ENCODE measurements at regions not wholly inside any gene's neighbourhood (a gene's known extent, or its start where the extent isn't known, plus 50 kb on each side); places are given as distances from the start of the nearest gene placed in this dataset.

- peaks cover 0 to 7% of the 10 kb centered on the region in 2 donors for H3K4me1 ChIP-seq
- H3K27ac ChIP-seq, result peak overlapping the region; percentile 34 to 67
- no peaks in the 10 kb centered on the region for H3K9me3 ChIP-seq
- no peaks in the 10 kb centered on the region for H3K27me3 ChIP-seq
- no peak for DNase-seq
- intact Hi-C loops (cut with DNase I; ENCODE audit: low total_unique reads), result no loop called here
- TF ChIP-seq CTCF (IDR thresholded peaks at IDR 0.05), result no peak
- no peak for TF ChIP-seq POLR2A (IDR thresholded peaks at IDR 0.05)
- H3K36me3 ChIP-seq, result no peaks in the 10 kb centered on the region
- H3K4me3 ChIP-seq, result no peak overlapping the region
Observed at GRCh38 chr11:100563541-100564280, 123.4 kb upstream of the ARHGAP42 start.

GRCh38 chr11:100573911-100574513 is 113.1 kb upstream of the ARHGAP42 start:
- Histone ChIP-seq H3K4me3 (no peak overlapping the region), H3K27me3 (no peaks in the 10 kb centered on the region), H3K27ac (no peak overlapping the region), H3K9me3 (no peaks in the 10 kb centered on the region), H3K4me1 (no peaks in the 10 kb centered on the region), H3K36me3 (no peaks in the 10 kb centered on the region)
- DNase-seq, result no peak
- intact Hi-C loops (cut with DNase I; ENCODE audit: low total_unique reads), result no loop called here
- TF ChIP-seq CTCF (IDR thresholded peaks at IDR 0.05) (no peak), POLR2A (IDR thresholded peaks at IDR 0.05) (no peak)

- H3K27me3 ChIP-seq, result no peaks in the 10 kb centered on the region
- DNase-seq, result no peak
- H3K27ac ChIP-seq, result no peak overlapping the region
- H3K9me3 ChIP-seq, result no peaks in the 10 kb centered on the region
- TF ChIP-seq POLR2A (IDR thresholded peaks at IDR 0.05), result no peak
- TF ChIP-seq CTCF (IDR thresholded peaks at IDR 0.05), result peak; percentile 24 to 34 (median 26)
- H3K4me1 ChIP-seq, result no peaks in the 10 kb centered on the region
- H3K4me3 ChIP-seq, result no peak overlapping the region
- H3K36me3 ChIP-seq, result no peaks in the 10 kb centered on the region
- intact Hi-C loops (cut with DNase I; ENCODE audit: low total_unique reads), result no loop called here
Observed at GRCh38 chr11:100574894-100575769, 112.0 kb upstream of the ARHGAP42 start.

GRCh38 chr11:100575860-100576717 is 111.0 kb upstream of the ARHGAP42 start:
- H3K27ac ChIP-seq, result no peak overlapping the region
- H3K4me1 ChIP-seq, result no peaks in the 10 kb centered on the region
- no peak for TF ChIP-seq POLR2A (IDR thresholded peaks at IDR 0.05)
- peak; percentile 74 to 89 (median 80) for TF ChIP-seq CTCF (IDR thresholded peaks at IDR 0.05)
- no peaks in the 10 kb centered on the region for H3K9me3 ChIP-seq
- DNase-seq, result peak in 1 of 2 donors; percentile 30
- intact Hi-C loops (cut with DNase I; ENCODE audit: low total_unique reads), result no loop called here
- H3K27me3 ChIP-seq, result no peaks in the 10 kb centered on the region
- no peak overlapping the region for H3K4me3 ChIP-seq
- H3K36me3 ChIP-seq, result no peaks in the 10 kb centered on the region
